ENCODE measurements at regions not wholly inside any gene's neighbourhood (a gene's known extent, or its start where the extent isn't known, plus 50 kb on each side); places are given as distances from the start of the nearest gene placed in this dataset.

DNA sequence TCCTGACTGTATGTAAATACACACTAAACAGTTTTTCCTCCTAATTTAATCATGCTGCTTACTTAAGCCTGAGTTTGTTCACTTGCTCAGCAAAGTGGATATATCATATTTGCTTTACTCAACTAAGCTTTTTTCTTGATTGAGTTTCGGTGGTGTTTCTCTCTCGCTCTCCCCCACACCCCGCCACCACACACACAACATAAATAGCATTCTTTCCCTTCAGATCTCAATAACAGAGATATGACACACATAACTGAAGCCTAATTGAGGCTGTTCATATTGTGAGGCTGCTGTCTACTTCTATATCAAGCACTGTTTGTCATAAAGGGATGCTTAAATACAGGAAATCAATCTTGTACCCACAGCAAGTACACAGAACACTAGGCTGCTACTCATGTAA is 364.9 kb downstream of the FAT3 start (continued):
- no peak for TF ChIP-seq MAFK (IDR thresholded peaks at IDR 0.05; ENCODE audit: low read depth, low read length)
- TF ChIP-seq HDAC6 (IDR thresholded peaks at IDR 0.05; ENCODE audit: low read depth, low read length) = no peak
- no peak for TF ChIP-seq POU5F1 (IDR thresholded peaks at IDR 0.05; ENCODE audit: low read depth, low read length)
- TF ChIP-seq KDM1A (IDR thresholded peaks at IDR 0.05; ENCODE audit: borderline replicate concordance, low read length) = no peak
- TF ChIP-seq, protein P1, sequence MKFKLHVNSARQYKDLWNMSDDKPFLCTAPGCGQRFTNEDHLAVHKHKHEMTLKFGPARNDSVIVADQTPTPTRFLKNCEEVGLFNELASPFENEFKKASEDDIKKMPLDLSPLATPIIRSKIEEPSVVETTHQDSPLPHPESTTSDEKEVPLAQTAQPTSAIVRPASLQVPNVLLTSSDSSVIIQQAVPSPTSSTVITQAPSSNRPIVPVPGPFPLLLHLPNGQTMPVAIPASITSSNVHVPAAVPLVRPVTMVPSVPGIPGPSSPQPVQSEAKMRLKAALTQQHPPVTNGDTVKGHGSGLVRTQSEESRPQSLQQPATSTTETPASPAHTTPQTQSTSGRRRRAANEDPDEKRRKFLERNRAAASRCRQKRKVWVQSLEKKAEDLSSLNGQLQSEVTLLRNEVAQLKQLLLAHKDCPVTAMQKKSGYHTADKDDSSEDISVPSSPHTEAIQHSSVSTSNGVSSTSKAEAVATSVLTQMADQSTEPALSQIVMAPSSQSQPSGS (IDR thresholded peaks at IDR 0.05; ENCODE audit: low read length) = no peak
